NCI-H526 (cell line): ENCODE measurements at regions not wholly inside any gene's neighbourhood (a gene's known extent, or its start where the extent isn't known, plus 50 kb on each side); places are given as distances from the start of the nearest gene placed in this dataset.

Source experiments
- DNase-seq, 2 experiments: peaks; one replicate each; lab custom pipeline; 2025; lab: John Stamatoyannopoulos, UW

GRCh38 chr12:82174383-82174782 is 183.8 kb downstream of the CCDC59 start:
- DNase-seq = no peak

- no peak for DNase-seq
These were observed 209.1 kb downstream of the CCDC59 start for GRCh38 chr12:82149045-82149444.

- no peak for DNase-seq
These were observed 211.4 kb downstream of the CCDC59 start for GRCh38 chr12:82146740-82147139.

DNA sequence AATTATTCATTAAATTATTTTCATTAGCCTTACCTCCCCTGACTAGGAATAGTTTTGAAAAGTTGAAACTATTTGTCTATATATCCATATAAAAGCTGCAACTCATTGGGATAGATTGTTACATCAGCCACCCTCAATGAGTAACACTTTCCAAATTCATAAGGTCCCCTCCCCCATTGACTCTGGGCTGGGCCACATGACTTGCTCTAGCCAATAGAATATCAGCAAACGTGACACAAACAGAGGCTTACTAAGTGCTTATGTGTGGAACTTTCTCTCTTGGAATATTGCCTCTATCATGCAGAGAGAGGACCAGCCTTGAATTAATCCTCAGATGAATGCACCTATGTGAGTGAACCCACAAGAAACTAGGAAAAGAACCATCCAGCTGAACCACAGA is 213.7 kb downstream of the CCDC59 start:
- DNase-seq = no peak

GRCh38 chr12:82132390-82132789 is 225.8 kb downstream of the CCDC59 start:
- no peak for DNase-seq

- DNase-seq = no peak
These were observed 227.4 kb downstream of the CCDC59 start for GRCh38 chr12:82130762-82131161.

DNA sequence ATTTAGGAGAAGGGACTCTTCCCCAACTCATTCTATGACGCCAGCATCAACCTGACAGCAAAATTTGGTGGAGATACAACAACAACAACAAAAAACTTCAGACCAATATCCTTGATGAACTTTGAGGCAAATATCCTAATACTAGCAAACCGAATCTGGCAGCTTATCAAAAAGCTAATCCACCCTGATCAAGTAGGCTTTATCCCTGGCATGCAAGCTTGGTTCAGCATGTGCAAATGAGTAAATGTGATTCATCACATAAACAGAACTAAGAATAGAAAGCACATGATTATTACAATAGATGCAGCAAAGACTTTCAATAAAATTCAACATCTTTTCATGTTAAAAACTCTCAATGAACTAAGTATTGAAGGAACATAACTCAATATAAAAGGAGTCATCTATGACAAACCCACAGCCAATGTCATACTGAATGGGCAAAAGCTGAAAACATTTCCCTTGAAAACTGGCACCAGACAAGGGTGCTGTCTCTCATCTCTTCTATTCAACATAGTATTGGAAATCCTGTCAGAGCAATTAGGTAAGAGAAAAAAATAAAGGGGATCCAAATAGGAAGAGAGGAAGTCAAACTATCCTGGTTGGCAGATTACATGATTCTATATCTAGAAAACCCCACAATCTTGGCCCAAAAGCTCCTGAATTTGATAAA is 233.3 kb downstream of the CCDC59 start:
- DNase-seq = no peak

- no peak for DNase-seq
These were observed 236.6 kb downstream of the CCDC59 start for GRCh38 chr12:82121545-82121944.

- no peak for DNase-seq
These were observed 237.3 kb downstream of the CCDC59 start for GRCh38 chr12:82120901-82121300.

- DNase-seq = no peak
These were observed 248.9 kb downstream of the CCDC59 start for GRCh38 chr12:82109243-82109642.

DNA sequence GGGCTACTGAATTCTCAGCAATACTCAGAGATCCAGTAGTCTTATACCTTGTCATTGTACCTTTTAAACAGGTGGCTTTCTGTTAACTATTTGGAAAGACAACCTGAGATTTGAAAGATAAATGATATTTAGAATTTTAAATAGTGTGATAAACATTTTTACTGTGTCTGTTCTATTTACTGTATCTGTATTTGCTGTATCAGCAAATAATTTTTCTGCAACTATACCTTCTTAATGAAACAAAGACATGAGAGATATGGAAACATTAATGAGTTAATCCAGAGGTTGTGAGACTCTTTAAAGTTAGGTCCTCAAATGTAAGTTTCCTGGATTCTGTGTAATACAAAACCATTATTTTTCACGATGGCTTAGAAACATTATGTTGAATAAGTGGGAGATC is 249.6 kb downstream of the CCDC59 start:
- no peak for DNase-seq

DNA sequence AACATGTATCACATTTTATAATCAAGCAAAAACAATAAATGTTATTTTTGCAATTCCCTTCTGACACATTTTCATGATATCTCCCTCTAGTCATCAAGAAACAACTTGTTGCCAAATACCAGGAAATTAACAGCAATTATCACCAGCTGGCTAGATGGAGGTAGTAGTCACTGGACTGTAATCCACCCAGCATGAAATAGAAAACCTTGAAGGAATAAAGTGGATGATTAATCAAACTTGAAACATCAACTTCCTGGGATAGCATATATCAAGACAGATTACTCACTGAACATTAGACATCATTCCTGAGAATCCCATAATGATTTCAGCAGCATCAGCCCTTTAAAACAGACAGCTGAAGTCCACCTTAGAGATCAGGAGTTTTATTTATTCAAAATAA is 259.0 kb downstream of the CCDC59 start:
- DNase-seq = no peak

DNA sequence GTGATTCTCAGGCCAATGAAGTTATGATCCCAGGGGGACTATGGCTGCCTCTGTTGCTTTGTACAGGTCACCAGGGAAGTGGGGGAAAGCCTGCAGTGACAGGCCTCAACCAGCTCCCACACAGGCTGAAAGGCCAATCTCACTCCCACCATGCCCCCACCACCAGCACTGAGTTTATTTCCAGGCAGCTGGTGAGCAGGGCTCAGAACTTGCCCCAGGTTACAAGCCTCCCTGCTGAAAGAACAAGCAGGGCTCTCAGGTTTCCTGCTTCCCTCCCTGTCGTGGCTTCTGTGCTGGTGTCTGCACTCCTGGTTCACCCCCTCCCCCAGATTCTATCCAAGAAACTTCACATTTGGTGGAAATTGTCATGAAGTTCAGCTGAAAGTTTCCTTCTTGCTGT is 260.3 kb downstream of the CCDC59 start:
- DNase-seq = no peak

DNA sequence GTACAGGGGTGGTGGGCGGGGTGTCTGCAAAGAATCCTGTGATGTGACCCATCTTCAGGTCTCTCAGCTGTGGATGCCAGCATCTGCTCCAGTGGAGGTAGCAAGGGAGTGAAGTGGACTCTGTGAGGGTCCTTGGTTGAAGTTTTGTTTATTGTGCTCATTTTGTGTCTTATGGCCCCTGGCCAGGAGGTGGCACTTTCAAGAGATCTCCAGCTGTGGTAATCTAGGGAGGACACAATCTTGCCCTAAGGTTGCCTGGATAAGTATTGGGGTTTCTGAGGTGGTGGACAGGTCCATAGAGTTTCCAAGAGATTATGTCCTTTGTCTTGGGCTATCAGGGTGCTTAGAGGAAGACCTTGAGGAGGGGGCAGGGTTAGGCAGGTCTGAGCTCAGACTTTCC is 260.7 kb downstream of the CCDC59 start:
- DNase-seq = no peak

DNA sequence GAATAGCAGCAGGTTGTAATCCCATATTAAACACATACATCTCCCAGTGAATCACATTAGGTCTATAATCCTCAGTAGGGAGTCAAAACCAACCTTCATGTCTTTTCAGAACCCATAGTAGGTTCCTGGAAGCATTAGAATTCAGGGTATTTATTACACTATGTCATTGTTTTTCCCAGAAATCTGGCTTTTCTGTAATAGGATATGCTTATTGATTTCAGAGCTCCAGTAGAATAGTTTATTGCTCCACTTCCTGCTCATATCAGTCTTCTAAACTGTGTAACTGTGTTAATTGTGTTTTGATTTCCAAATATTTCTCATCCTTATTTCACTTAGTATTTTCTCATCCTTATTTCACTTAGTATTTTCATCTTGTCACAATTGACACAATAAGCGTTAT is 268.0 kb downstream of the CCDC59 start:
- no peak for DNase-seq

- no peak for DNase-seq
These were observed 268.6 kb downstream of the CCDC59 start for GRCh38 chr12:82089369-82090121.

DNA sequence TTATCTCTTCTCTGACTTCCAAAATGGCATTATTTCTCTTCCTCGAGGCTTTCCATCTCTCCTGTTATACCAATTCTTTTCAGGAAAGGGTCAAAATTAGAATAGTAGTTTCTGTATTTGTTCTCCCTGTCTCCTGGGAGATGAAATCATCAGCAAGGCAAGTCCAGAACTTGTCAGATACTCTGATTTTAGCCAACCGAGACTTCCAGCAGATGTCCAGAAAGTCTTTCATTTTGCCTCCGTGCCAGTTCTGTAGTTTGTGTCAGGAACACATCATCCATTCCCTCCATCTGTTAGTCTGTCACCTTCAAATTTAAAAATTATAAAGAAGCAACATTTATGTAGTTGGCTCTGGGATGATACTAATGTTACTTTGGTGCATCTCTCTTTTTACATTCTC is 275.7 kb downstream of the CCDC59 start:
- DNase-seq = no peak

DNA sequence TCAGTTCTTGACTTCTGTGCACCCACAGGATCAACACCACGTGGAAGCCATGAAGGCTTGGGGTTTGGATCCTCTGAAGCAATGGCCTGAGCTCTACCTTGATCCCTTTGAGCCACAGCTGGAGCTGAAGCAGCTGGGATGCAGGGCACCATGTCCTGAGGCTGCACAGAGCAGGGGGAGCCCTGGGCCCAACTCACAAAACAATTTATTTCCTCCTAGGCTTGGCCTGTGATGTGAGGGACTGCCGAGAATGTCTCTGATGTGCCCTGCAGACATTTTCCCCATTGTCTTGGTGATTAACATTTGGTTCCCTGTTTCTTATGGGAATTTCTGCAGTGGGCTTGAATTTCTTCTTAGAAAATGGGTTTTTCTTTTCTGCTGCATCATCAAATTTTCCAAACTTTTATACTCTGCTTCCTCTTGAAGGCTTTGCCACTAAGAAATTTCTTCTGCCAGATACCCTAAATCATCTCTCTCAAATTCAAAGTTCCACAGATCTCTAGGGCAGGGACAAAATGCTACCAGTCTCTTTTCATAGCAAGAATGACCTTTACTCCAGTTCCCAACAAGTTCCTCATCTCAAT is 288.2 kb downstream of the CCDC59 start:
- no peak for DNase-seq

DNA sequence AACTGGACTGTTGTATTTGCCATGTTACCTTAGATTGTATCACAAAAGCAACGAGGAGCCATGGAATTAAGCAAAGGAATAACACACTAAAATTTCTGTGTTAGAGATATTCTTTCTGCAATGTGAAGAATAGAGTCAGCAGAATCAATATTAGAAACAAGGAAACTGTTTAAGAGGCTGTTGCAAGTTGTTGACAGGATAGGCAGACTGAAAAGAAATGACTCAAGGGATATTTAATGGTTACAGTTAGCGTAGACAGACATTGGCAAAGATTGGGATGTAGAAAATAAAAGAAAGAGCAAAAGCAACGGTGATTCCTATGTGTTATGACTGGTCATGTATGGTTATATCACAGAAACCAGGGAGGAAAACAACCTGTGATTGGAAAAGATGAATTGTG is 299.0 kb upstream of the PPFIA2 start:
- no peak for DNase-seq

DNA sequence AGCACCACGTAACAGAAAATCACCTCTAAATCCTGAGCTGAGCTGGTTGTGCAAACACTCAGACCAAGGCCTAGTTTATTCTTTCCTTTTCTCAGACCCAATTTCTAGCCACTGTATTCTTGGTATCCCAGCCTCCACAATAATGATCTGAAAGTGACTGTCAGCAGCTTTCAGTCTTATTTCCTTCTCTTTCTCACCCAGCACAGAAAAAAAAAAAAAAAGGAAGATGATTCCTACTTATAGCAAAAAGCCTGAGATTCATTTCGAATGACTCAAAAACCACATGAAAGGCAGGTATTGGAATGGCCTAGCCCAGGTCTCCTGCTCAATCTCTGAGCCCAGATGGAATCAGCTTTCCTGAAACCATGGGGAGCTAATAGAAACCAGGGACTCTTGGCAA is 298.6 kb upstream of the PPFIA2 start:
- DNase-seq = no peak

DNA sequence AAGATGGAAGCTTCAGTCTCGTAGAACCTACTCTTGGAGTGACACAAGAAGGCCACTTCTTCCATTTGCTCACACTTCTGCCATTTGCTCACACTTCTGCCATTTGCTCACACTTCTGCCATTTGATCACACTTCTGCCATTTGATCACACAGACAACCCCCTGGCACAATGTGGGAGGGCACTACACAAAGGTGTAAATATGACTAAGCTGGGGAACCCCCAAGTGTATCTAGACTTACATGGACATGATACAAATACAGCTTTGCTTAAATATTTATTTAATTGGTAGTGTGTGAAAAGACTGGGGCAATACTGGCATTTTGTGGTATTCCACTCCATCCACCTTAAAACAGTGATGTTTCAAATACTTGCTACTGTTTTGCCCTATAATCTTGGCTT is 296.2 kb upstream of the PPFIA2 start:
- no peak for DNase-seq

GRCh38 chr12:82054566-82054965 is 295.4 kb upstream of the PPFIA2 start:
- no peak for DNase-seq

DNA sequence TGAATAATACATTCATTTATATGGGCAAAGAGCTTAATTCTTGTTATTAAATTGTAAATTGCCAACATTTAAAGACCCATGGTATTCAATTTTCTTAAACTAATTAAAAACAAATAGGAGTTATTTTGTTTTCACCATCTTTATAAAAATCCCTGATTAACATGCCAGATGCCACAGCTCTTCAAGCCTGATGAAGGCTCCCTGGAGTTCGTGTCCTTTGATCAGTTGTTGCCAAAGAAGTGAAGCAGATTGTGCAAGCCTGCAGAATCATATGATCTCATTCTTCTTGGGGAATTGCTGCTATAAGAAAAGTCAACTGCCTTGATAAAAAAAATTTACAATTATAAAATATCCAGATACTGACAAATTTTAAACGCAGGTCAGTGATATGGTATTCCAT is 288.3 kb upstream of the PPFIA2 start:
- DNase-seq = no peak
